ENCODE measurements at regions not wholly inside any gene's neighbourhood (a gene's known extent, or its start where the extent isn't known, plus 50 kb on each side); places are given as distances from the start of the nearest gene placed in this dataset.
"Not testable (repeated sequence)": the region's sequence is repeated elsewhere in the genome, so short reads cannot be mapped to it uniquely, and the experiment has no call there.

- DNase-seq (ENCODE audit: low read depth), result no peak
Observed at GRCh38 chr6:115270953-115271352, 789.7 kb downstream of the FRK start.

- no peak for DNase-seq (ENCODE audit: low read depth)
Observed at GRCh38 chr6:115241373-115241772, 819.3 kb downstream of the FRK start.

GRCh38 chr6:115221198-115221597, 839.5 kb downstream of the FRK start:
- no peak for DNase-seq (ENCODE audit: low read depth)

GRCh38 chr6:115220551-115221159, 840.0 kb downstream of the FRK start:
- DNase-seq (ENCODE audit: low read depth), result no peak

- DNase-seq (ENCODE audit: low read depth), result no peak
Observed at GRCh38 chr6:115219645-115220044, 841.0 kb downstream of the FRK start.

- DNase-seq (ENCODE audit: low read depth), result no peak
Observed at GRCh38 chr6:115216835-115217234, 843.9 kb downstream of the FRK start.

- no peak for DNase-seq (ENCODE audit: low read depth)
Observed at GRCh38 chr6:115214283-115214682, 846.4 kb downstream of the FRK start.

- DNase-seq (ENCODE audit: low read depth), result no peak
Observed at GRCh38 chr6:115203381-115203780, 857.3 kb downstream of the FRK start.

GRCh38 chr6:115194981-115195638, 852.3 kb upstream of the HS3ST5 start:
- no peak for DNase-seq (ENCODE audit: low read depth)

GRCh38 chr6:115191989-115192388, 849.2 kb upstream of the HS3ST5 start:
- no peak for DNase-seq (ENCODE audit: low read depth)

GRCh38 chr6:115190534-115190933, 847.7 kb upstream of the HS3ST5 start:
- DNase-seq (ENCODE audit: low read depth), result no peak

- DNase-seq (ENCODE audit: low read depth), result not testable (repeated sequence)
Observed at GRCh38 chr6:115175456-115175855, 832.6 kb upstream of the HS3ST5 start.

GRCh38 chr6:115165912-115166311, 823.1 kb upstream of the HS3ST5 start:
- DNase-seq (ENCODE audit: low read depth), result not testable (repeated sequence)

GRCh38 chr6:115159733-115160132, 816.9 kb upstream of the HS3ST5 start:
- no peak for DNase-seq (ENCODE audit: low read depth)

GRCh38 chr6:115137910-115138309, 795.1 kb upstream of the HS3ST5 start:
- DNase-seq (ENCODE audit: low read depth), result no peak

- no peak for DNase-seq (ENCODE audit: low read depth)
Observed at GRCh38 chr6:115133790-115134189, 791.0 kb upstream of the HS3ST5 start.

- DNase-seq (ENCODE audit: low read depth), result no peak
Observed at GRCh38 chr6:115131709-115132490, 789.1 kb upstream of the HS3ST5 start.

- DNase-seq (ENCODE audit: low read depth), result not testable (repeated sequence)
Observed at GRCh38 chr6:115121513-115121912, 778.7 kb upstream of the HS3ST5 start.

- DNase-seq (ENCODE audit: low read depth), result no peak
Observed at GRCh38 chr6:115120391-115120790, 777.6 kb upstream of the HS3ST5 start.

GRCh38 chr6:115091461-115091860, 748.6 kb upstream of the HS3ST5 start:
- no peak for DNase-seq (ENCODE audit: low read depth)

GRCh38 chr6:115078555-115078954, 735.7 kb upstream of the HS3ST5 start:
- DNase-seq (ENCODE audit: low read depth), result no peak

- no peak for DNase-seq (ENCODE audit: low read depth)
Observed at GRCh38 chr6:115071962-115072361, 729.1 kb upstream of the HS3ST5 start.
